Bronchial epithelial cell (primary cell): ENCODE measurements at regions not wholly inside any gene's neighbourhood (a gene's known extent, or its start where the extent isn't known, plus 50 kb on each side); places are given as distances from the start of the nearest gene placed in this dataset.

Experiments
- DNase-seq: peaks from one replicate; pipeline ENCODE4 v3.0.0-alpha.2; 2010; ENCODE audit warnings: low read depth
- FAIRE-seq: peaks from 2 replicates; lab custom pipeline; 2011; peaks lifted over from hg19 to GRCh38; lab: Jason Lieb, UNC
- H3K27me3 ChIP-seq: 2 replicates; pipeline ENCODE4 v1.5.1; 2011; ENCODE audit warnings: low read length; ENCODE audit not compliant: control insufficient read depth, insufficient read depth
- H3K36me3 ChIP-seq: 2 replicates; pipeline ENCODE4 v1.5.1; 2011; ENCODE audit warnings: low read length; ENCODE audit not compliant: control insufficient read depth, insufficient read depth
- H3K4me3 ChIP-seq: 2 replicates; pipeline ENCODE4 v1.5.1; 2011; ENCODE audit warnings: mild to moderate bottlenecking, low read depth, low read length, control low read depth
- CTCF ChIP-seq: IDR thresholded peaks from 2 replicates; pipeline ENCODE4 v1.5.1; 2011; ENCODE audit warnings: mild to moderate bottlenecking, moderate library complexity, low read length, control low read depth, inconsistent platforms; ENCODE audit not compliant: insufficient read depth, severe bottlenecking

- no peak overlapping the region for H3K4me3 ChIP-seq
- FAIRE-seq, result no peak
- no peak for DNase-seq
- no peak for TF ChIP-seq CTCF
- H3K27me3 ChIP-seq, result no peaks in the 10 kb centered on the region
- no peaks in the 10 kb centered on the region for H3K36me3 ChIP-seq
Measured at GRCh38 chr5:75002271-75002670, 50.1 kb downstream of the GCNT4 start.

DNA sequence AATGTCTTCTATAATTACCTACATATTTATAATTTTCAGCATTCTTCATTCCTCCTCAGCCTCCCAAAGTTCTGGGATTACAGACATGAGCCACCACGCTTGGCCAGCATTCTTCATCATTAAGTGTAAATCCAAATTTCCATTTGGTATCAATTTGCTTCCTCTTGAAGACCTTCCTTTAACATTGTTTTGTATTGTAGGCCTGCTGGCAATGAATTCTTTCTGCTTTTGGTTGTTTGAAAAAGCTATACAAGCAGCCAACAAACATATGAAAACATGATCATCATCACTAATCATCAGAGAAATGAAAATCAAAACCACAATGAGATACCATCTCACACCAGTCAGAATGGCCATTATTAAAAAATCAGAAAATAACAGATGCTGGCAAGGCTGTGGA lies 56.4 kb downstream of the GCNT4 start:
- FAIRE-seq, result no peak
- TF ChIP-seq CTCF, result no peak
- H3K36me3 ChIP-seq, result no peaks in the 10 kb centered on the region
- H3K27me3 ChIP-seq, result no peaks in the 10 kb centered on the region
- H3K4me3 ChIP-seq, result no peak overlapping the region
- DNase-seq, result no peak

GRCh38 chr5:74994826-74995225 lies 57.5 kb downstream of the GCNT4 start:
- no peak for TF ChIP-seq CTCF
- H3K27me3 ChIP-seq, result no peaks in the 10 kb centered on the region
- DNase-seq (no peak), FAIRE-seq (no peak)
- H3K36me3 ChIP-seq, result no peaks in the 10 kb centered on the region
- H3K4me3 ChIP-seq, result no peak overlapping the region

- FAIRE-seq, result no peak
- H3K27me3 ChIP-seq, result no peaks in the 10 kb centered on the region
- H3K36me3 ChIP-seq, result no peaks in the 10 kb centered on the region
- H3K4me3 ChIP-seq, result no peak overlapping the region
- TF ChIP-seq CTCF, result no peak
- DNase-seq, result no peak
Measured at GRCh38 chr5:74993743-74994142, 58.6 kb downstream of the GCNT4 start.

- no peak for FAIRE-seq
- peak; percentile 41 for DNase-seq
- no peak for TF ChIP-seq CTCF
- Histone ChIP-seq H3K36me3 (no peaks in the 10 kb centered on the region), H3K4me3 (no peak overlapping the region), H3K27me3 (no peaks in the 10 kb centered on the region)
Measured at GRCh38 chr5:74992791-74993190, 59.6 kb downstream of the GCNT4 start.

DNA sequence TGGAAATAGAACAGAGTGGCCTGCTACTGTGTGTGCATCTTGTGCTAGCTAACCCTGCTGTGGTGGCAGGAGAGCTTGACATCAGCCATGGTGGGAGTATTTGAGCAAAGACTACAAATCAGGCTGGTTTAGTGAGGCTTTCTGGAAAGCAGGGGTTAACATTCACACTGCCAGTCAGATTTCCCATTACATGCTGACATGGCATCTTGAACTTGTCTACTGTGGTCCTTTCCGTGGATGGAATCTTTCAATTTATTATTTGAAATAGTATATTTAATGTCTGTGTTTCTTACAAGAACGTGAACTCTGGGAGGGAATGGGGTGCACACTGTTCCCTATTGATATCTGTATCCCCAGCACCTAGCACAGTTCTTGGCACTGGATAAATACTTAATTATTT lies 60.8 kb downstream of the GCNT4 start:
- FAIRE-seq, result no peak
- no peak overlapping the region for H3K4me3 ChIP-seq
- no peaks in the 10 kb centered on the region for H3K27me3 ChIP-seq
- TF ChIP-seq CTCF, result no peak
- DNase-seq, result no peak
- no peaks in the 10 kb centered on the region for H3K36me3 ChIP-seq
